Caki2 (cell line): ENCODE measurements at regions not wholly inside any gene's neighbourhood (a gene's known extent, or its start where the extent isn't known, plus 50 kb on each side); places are given as distances from the start of the nearest gene placed in this dataset.
"Not testable (repeated sequence)": the region's sequence is repeated elsewhere in the genome, so short reads cannot be mapped to it uniquely, and the experiment has no call there.

Source experiments
- DNase-seq: peaks from one replicate; pipeline ENCODE4 v3.0.0-alpha.2; 2015; ENCODE audit warnings: low read depth
- in situ Hi-C: cut with HindIII; loops from 2 replicates; pipeline ENCODE4 v1.10.0; 2016; ENCODE audit warnings: low sequenced_read_pairs, low pct_unique_long_range_greater_than_20kb, mixed read lengths

DNA sequence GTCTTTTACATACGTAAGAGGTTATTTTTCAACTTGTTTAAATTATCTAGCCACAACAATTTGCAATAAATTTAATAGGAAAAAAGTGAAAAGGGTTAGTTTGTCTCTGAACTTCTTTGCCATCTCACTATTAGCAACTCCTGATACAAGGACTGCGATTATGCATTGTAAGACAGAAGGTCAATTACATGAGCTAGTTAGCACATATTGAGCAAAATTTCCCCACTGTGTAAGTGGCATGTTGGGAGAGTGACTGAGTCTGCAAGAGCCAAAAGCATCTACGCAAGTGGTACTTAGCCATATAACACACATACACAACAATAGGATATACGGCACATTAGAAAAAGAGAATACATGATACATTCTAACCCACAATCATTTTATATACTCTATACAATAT is 927.2 kb downstream of the STPG2 start:
- DNase-seq: no peak
- in situ Hi-C loops: no loop called here

DNA sequence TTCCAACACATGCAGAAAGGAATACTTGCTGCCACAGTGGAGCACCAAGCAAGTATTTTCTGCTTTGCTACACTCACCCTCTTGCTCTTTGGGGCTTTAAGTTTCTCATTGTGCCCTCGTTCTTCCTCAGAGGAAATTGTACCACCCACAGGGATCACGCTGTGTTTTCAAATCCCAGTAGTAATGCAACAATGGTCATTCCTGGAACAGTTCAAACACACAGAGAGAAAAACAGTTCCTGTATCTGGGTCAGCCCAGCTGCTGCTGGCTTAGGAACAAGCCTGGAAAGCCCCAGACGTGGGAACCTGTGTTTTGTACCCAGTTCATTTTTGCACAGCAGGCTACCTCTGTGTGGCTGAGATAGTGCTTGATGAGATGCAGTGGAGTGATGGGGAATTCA is 907.8 kb downstream of the STPG2 start:
- DNase-seq: no peak
- in situ Hi-C loops: no loop called here

DNA sequence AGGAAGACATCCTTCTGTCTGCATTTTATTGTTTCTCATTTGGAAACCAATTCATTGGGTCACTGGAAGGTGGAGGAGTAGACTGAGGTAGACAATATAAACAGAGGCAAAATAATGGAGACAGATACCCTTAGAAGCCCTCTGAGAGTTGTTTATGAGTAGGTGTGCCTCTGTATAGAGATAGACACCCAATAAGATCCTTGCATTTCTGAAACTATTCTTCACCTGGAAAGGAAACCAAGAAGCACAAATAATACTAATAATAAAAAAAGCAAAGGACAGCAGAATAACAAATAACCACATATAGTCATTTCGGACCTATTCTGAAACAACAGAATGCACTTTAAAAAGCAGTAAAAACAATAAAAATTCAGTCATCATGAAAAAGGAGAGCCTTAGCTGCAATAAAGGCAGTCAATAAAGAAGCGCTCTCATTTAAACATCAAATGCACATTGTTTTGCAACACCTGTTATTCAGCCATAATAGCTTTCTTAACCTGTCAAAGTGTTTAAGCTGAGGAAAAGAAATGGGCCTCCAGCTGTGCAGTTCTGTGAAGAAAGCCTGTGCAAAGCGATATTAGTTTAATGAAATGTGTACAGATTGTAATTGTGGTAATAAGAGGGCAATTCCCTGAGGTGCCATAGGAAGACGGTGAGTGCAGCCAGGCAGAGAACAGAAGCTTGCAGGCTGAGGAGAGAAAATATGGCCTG is 904.2 kb downstream of the STPG2 start:
- no peak for DNase-seq
- in situ Hi-C loops: no loop called here

DNA sequence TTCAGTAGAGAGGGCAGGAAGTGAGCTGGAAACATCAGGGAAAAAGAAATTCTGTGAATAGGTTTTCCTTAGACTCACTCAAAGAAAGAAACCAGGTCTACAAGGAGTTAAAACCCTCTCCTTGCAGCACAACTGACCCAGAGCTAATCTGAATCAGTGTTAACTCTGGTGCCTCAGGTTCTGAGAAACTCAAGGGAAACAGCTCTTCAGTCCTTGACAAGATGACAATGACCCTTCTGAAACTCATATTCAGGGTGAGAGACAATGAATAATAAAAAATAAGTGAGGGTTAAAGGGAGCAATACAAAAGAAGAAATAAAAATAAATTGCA is 903.6 kb downstream of the STPG2 start:
- in situ Hi-C loops: no loop called here
- DNase-seq: no peak

DNA sequence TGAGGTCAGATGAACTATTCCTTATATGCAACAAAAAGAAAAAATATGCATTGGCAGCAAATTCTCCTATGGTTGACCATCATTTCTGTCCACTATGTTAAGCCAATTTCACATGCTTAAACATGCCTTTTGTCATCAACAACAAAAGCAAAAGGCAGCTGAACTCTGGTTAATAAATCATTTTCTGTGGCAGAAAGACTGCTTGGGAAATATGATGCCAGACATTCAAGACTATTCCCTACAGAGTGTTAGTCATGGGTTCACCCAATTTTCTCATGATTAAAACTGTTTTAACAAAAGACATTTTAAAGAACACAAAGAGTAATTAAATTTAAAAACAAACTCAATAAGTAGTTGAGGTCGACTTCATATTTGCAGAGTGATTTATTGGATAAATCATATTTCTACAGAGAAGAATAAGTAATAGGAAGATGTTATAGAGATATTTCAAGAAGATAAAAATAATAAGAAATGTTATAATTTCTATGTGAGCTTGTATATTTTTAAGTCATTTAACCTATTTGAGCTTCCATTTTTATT is 890.6 kb downstream of the STPG2 start:
- in situ Hi-C loops: no loop called here
- DNase-seq: no peak

DNA sequence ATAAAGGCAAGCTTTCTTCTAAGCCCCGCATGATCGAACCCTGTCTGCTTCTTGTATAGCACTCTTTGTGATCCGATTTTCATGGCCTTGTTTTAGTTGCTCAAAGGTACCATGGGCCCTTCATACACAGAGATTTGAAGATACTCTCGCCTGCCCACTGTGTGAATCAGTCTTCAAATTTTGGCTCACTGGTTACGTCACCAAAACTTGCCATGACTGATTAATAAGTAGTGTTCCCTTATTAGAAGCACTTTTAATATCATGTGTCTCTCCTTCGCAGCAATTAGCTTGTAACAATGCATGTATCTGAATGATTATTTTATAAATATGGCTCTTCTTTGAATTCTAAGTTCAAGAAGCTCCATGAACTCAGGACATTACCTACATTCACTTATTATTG is 880.5 kb downstream of the STPG2 start:
- in situ Hi-C loops: no loop called here
- no peak for DNase-seq

DNA sequence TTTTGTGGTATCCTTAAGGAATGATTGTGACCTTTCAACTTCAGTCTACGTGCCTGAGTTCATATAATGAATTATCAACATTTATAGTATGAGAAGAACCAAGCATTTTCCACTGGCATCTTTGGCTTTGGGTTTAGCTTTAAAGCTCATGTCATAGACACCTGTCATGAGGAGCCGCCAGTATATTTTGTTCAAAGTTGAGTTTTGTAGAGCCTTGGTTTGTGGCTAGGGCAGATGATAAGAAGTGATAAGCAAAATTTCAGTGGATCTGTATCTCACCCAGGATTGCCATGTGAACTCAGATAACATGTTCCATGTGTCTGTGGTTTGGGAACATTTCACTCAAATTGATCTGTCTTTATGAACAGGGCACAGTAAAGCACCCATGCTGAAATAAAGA is 873.2 kb downstream of the STPG2 start:
- in situ Hi-C loops: no loop called here
- DNase-seq: no peak

DNA sequence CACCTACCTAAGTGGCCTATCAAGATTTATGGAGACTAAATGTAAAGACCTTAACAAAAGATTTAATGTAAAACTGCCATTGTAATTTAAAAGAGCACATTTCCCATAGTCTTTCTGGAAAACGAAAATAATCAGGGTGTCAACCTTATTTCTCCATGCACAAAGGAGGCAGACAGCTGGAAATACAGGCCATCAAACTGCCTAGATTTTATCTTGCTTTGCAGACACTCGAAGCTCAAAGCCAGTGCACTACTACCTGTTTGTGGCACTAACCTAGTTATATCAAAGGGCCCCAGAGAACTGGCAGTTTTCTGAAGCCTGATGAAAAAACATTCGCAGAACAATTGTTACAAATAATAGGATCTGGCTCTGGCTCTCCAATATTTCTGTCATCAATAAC is 863.9 kb downstream of the STPG2 start:
- no peak for DNase-seq
- in situ Hi-C loops: no loop called here

DNA sequence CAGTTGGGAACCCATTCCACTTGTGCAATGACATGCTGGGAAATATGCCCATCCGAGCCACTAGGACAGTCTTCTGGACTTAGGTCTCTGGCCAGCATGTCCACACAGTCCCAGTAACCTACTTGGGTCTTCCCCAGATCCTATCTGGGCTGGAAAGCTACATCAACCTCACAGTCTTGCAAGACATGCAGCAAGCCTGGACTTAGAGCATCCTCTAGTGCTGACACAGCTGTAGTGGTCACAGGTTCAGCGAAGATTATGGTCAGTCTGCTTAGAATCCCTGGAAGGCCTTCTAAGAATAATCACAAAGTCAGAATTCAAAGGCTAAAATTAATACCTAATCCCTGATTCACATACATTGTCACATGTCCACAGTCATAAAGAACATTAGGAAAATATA is 842.7 kb downstream of the STPG2 start:
- in situ Hi-C loops: no loop called here
- DNase-seq: no peak

DNA sequence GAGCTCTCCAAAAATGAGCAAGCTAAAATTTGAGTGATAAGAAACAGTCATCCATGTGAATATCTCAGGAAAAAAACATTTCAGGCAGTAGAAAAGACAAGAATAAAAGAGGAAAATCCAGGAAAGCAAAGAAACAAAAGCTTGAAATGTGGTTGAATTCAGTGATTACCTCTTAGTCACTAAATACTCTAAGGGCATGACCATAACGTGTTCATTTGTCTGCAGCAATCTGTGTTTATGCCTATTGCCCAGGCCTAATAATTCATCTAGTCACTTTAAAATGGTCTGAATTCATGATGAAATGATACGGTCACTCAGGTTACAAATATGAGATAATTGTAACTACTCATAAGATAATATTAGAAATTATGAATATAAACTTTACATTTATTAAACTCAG is 837.9 kb downstream of the STPG2 start:
- DNase-seq: no peak
- in situ Hi-C loops: no loop called here

DNA sequence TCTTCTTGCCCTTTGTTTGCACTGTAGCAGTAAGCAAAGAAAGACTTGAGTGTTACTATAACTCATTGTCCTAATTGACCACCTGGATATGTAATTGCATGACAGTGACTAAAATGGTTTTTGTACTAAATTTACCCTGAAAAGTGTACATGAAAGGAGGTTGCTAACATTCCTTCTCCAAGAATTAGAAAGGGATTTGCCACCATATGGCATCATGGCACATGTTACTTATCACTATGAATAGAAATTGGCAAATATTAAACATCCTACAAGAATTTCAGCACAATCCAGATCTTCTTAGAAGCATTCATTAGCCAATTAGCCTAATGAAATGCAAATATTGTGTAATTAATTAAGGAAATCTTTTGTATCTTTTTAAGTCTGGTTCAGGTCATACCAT is 834.2 kb downstream of the STPG2 start:
- DNase-seq: no peak
- in situ Hi-C loops: no loop called here

DNA sequence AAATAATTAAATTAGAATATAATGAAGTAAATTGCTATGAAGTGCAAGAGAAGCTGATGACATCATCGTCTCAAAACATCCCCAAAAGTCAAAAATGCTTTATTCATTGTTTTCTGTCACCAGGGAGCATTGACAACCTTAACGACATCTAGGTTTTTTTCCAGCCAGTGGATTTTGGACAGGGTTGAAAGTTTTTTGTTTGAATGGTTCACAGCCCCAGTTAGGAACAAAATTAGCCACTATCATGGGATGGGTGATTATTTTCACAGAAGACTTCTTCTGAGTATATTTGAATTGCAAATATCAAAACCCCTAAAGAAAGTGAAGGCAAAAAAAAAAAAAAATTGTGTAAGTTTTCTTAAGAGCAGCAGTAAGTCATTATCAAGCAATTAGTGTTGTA is 826.1 kb downstream of the STPG2 start:
- in situ Hi-C loops: no loop called here
- no peak for DNase-seq

DNA sequence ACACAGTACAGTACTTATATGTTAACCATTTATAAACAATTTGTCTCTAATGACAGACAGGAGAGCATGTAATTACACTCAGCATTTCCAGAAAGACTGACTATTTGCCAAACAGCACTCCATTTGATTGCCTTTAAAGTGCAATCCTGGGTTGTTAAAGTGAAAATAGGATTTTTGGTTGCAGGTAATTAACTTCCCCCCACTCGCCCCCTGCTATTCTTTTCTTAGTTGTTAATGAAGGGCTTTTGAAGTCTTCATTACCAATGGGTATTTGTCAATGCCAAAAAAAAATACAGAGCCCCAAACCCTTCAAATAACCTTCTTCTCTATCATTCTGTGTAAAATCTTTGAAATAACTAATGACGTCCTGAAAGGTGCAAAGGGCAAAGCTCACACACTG is 825.6 kb downstream of the STPG2 start:
- in situ Hi-C loops: no loop called here
- no peak for DNase-seq

DNA sequence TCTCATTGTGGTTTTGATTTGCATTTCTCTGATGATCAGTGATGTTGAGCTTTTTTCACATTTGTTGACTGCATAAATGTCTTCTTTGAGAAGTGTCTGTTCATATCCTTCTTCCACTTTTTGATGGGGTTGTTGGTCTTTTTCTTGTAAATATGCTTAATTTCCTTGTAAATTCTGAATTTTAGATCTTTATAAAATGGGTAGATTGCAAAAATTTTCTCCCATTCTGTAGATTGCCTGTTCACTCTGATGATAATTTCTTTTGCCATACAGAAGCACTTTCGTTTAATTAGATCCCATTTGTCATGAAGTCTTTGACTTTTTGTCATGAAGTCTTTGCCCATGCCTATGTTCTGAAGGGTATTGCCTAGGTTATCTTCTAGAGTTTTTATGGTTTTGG is 817.5 kb downstream of the STPG2 start:
- in situ Hi-C loops, DNase-seq: not testable (repeated sequence)

DNA sequence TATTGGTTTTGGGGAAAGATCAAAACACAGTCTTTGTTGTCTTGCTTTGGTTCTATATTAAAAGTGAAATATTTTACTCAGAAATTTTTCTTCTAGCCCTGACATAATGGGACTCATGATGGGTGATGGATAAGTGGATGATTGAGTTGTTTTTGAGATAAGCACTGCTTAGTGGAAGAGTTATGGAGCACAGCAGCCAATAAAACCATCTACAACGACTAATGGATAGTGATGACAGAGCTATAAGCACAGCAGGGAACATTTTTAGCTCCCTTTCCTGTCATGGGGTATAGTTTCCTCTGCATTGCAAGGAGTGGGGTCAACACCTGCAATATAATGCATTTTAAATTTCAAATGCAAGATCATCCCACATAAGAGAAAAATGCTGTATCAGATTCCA is 812.4 kb downstream of the STPG2 start:
- DNase-seq: no peak
- in situ Hi-C loops: no loop called here

DNA sequence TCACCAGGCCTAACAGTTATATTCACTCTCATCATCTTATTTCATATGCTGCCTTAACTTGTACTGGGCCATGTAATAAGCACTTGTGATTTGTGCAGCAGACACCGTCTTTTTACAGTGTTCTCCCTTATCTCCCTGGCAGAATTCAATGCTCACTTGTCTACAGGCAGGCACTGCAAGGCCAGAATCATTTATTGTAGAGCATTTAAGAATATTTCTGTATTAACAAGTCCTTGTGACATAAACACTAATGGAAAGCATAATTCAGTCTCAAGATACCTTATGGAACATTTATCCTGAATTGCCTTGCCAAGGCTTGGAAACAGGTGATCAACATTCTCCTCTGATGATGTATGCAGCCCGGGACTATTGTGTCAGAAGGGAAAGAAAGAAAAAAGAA is 808.9 kb downstream of the STPG2 start:
- DNase-seq: no peak
- in situ Hi-C loops: no loop called here

DNA sequence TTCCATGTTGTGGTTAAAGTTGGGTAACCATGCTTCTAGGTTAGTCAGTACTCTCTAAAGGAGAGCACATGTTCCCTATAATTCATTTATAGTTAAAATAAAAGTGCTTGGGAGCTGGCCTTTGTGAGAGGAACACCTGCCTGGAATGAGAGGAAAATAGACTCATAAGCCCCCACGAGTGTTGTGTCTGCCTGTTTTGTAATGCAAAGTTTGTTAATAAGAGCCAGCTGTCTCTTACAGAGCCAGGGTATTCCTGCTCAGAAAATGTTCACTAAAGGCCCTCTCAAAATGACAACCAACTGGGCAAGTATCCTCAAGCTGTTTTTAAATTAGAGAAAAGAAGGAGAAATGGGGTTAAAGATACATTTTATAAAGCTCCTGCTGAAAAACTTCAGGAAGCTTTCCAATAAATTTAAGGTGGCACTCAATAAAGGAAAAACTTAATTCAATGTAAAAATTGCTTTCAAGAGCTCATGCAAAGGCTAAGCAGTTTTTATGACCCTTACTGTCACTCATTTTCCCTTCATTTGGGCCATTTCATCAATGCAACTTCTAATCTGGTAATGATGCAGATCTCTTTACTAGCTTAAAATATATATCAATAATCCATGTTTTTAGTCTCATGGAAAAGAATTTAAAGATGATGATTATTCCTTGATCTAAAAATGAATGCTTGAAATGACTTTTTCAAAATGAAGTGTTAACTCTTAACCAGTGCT is 793.6 kb downstream of the STPG2 start:
- no peak for DNase-seq
- in situ Hi-C loops: no loop called here

DNA sequence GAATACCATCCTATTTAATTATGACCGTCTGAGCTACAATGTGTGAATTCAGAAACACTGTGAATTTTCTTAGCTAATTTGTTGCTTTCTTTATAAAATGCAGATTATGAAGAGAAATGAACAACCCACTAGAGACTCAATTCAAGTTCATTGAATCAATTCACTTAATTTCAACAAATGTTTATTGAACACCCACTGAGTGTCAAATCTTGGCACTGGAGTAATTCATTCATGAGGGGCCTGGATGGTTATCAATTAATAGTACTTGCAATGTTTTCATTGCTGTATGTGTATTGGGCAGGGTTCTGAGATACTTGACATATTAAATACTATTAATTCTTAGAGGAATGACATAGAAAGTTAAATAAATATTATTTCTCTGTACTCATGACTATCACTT is 789.4 kb downstream of the STPG2 start:
- no peak for DNase-seq
- in situ Hi-C loops: no loop called here

DNA sequence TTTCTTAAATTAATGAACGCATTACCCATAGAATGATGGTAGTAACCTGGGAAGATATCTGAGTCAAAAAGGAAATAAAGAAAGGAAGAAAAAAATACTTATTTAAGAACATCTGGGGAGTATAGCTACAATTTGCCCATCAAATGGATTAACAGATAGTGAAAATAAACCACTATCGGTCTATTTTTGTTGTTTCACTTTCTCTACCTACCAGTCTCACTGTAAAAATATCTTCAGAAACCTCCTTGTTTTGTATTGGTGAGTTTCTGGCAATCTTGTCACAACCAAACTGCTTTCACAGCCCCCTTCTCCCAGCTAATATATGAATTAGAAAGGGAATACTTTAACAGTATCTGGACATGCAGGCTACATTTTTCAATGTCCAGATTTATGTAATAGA is 783.5 kb downstream of the STPG2 start:
- in situ Hi-C loops: no loop called here
- no peak for DNase-seq

DNA sequence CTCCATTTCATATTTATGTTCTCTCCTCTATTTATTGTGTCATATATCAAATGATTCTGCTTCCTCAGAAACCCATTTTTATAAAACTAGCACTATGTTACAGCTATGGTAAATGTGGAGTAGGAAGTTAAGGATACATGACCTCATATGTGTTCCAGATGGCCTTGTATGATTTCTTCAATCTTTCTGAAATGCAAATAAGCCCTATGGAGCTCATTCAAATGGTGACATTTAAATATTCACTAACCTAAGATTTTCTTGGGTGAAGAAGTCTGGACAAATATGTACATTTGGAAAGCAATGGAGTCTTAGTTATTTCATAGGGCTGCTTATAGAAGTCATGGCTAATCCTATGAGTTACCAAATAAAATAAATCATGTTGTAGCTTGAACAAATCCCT is 782.5 kb downstream of the STPG2 start:
- in situ Hi-C loops: no loop called here
- no peak for DNase-seq
